ENCODE measurements at regions not wholly inside any gene's neighbourhood (a gene's known extent, or its start where the extent isn't known, plus 50 kb on each side); places are given as distances from the start of the nearest gene placed in this dataset.

DNA sequence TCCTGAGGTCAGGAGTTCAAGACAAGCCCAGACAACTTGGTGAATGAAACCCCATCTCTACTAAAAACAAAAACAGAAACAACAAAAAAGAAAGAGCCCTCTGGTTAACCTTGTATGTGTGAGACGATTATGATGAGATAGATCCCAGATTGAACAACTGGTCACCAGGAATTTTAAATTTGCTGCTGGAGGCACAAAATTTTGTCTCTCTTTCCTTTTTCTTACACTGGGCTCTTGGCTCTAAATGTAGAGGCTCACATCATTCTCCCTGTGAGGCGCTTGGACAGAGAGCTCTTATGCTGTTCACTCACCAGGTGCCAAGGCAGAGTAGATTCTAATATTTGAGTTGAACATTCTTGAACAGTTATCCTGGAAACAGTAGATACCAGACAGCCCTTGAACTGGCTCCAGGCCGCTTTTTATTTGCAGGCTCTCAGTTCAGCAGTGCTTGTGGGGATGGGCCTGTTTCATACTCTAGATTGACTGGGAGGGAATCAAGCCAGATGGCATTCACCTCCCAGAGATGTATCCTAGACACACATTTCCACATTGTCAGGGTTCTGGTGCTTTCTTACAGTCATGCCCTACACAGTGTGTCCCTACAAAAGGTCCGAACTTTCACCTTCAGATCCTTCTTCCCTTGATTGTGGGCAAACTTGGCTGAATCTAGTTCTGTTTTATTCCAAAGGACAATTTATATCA, 1159.6 kb downstream of the RPIA start:
- dilution Hi-C loops (cut with HindIII; ENCODE audit: low sequenced_read_pairs, unreplicated experiment) (no loop called here), in situ Hi-C loops (cut with MboI; ENCODE audit: low sequenced_read_pairs) (no loop called here), intact Hi-C loops (cut with micrococcal nuclease) (no loop called here)
- H3K27ac ChIP-seq (ENCODE audit: insufficient read depth, low read length): no peak overlapping the region
- ATAC-seq (ENCODE audit: low read depth) (no peak), DNase-seq (no peak)
- H3K36me3 ChIP-seq (ENCODE audit: control insufficient read depth, insufficient read depth, low read length): no peaks in the 10 kb centered on the region
- H4K8ac ChIP-seq (ENCODE audit: low read depth in 2 of 2, low read length in 2 of 2): no peak overlapping the region
- H4K20me1 ChIP-seq (ENCODE audit: insufficient read depth, low read length): no peaks in the 10 kb centered on the region
- no peak overlapping the region for H3K4me2 ChIP-seq (ENCODE audit: low read depth, low read length)
- no peak overlapping the region for H2BK120ac ChIP-seq (ENCODE audit: low read depth, low read length)
- no peaks in the 10 kb centered on the region for H3K9me1 ChIP-seq (ENCODE audit: insufficient read depth, low read length)
- no peak overlapping the region for H2AK9ac ChIP-seq (replicated peaks; ENCODE audit: low read depth, low read length, poor library complexity)
- TF ChIP-seq RFX5 (IDR thresholded peaks at IDR 0.05; ENCODE audit: low read depth, low read length): no peak
- TF ChIP-seq POLR2A (IDR thresholded peaks at IDR 0.05; ENCODE audit: low read depth, low read length): no peak
- no peak for TF ChIP-seq RCOR1 (IDR thresholded peaks at IDR 0.05; ENCODE audit: insufficient replicate concordance, low read length)
- TF ChIP-seq MAZ (IDR thresholded peaks at IDR 0.05; ENCODE audit: borderline replicate concordance, low read depth, low read length): no peak
- TF ChIP-seq, protein P1, sequence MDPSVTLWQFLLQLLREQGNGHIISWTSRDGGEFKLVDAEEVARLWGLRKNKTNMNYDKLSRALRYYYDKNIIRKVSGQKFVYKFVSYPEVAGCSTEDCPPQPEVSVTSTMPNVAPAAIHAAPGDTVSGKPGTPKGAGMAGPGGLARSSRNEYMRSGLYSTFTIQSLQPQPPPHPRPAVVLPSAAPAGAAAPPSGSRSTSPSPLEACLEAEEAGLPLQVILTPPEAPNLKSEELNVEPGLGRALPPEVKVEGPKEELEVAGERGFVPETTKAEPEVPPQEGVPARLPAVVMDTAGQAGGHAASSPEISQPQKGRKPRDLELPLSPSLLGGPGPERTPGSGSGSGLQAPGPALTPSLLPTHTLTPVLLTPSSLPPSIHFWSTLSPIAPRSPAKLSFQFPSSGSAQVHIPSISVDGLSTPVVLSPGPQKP (IDR thresholded peaks at IDR 0.05; ENCODE audit: borderline replicate concordance, low read depth, low read length): no peak
- H4K91ac ChIP-seq (ENCODE audit: insufficient read depth, low read depth, low read length): no peak overlapping the region
- 25% methylated on average over 1 of the region's 4 CpGs; no CpG with 5 or more reads in 1 of the 2 experiments for WGBS, 2 experiments (ENCODE audit: extremely low coverage in 2 of 2, insufficient read length in 1 of 2)
- H2BK20ac ChIP-seq (ENCODE audit: low read depth, low read length): no peak overlapping the region
- no peak overlapping the region for H3K9ac ChIP-seq (ENCODE audit: low read depth, low read length)
- no peak overlapping the region for H3K23ac ChIP-seq (ENCODE audit: low read depth, low read length)
- no peaks in the 10 kb centered on the region for H3K4me1 ChIP-seq (ENCODE audit: control insufficient read depth, insufficient read depth, low read length)
- ChIA-PET POLR2A (ENCODE audit: unreplicated experiment) (no interaction called here), CTCF (no interaction called here)
- H2AFZ ChIP-seq (replicated peaks; ENCODE audit: low read length, poor library complexity): no peak overlapping the region
- no peak overlapping the region for H3K4ac ChIP-seq (ENCODE audit: low read depth, low read length)
- no peak overlapping the region for H3K56ac ChIP-seq (ENCODE audit: extremely low read depth, insufficient read depth, low read length)
- no peak overlapping the region for H2BK5ac ChIP-seq (ENCODE audit: low read depth, low read length, poor library complexity, severe bottlenecking)
- no peak overlapping the region for H2BK15ac ChIP-seq (ENCODE audit: low read depth, low read length)
- no TSS peak for BruUV-seq (replicated peaks)
- no peaks in the 10 kb centered on the region for H3K27me3 ChIP-seq (ENCODE audit: control insufficient read depth, insufficient read depth, low read length)
- no peak overlapping the region for H3K14ac ChIP-seq (replicated peaks; ENCODE audit: low read depth, low read length)
- no peak overlapping the region for H3K18ac ChIP-seq (ENCODE audit: low read depth, low read length)
- no peak overlapping the region for H4K5ac ChIP-seq (ENCODE audit: low read depth, low read length)
- no peak overlapping the region for H3K4me3 ChIP-seq (ENCODE audit: insufficient read depth, low read depth, low read length)
- H2AK5ac ChIP-seq (ENCODE audit: low read depth, low read length): no peak overlapping the region
- H3K9me3 ChIP-seq (ENCODE audit: control insufficient read depth, insufficient read depth, low read length): peaks cover 17% of the 10 kb centered on the region
- no peaks in the 10 kb centered on the region for H3K79me1 ChIP-seq (ENCODE audit: low read depth in 1 of 2, low read length in 2 of 2)
